ENCODE measurements at regions not wholly inside any gene's neighbourhood (a gene's known extent, or its start where the extent isn't known, plus 50 kb on each side); places are given as distances from the start of the nearest gene placed in this dataset.
"Not testable (repeated sequence)": the region's sequence is repeated elsewhere in the genome, so short reads cannot be mapped to it uniquely, and the experiment has no call there.

DNA sequence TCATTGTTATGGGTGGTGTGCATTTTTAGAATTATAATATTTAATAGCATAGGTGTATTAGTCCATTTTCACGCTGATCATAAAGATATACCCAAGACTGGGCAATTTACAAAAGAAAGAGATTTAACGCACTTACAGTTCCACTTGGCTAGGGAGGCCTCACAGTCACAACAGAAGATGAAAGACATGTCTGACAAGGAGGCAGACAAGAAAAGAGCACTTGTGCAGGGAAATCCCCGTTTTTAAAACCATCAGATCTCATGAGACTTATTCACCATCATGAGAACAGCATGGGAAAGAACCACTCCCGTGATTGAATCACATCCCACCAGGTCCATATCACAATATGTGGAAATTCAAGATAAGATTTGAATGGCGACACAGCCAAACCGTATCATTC is 283.4 kb downstream of the ZFY start:
- TF ChIP-seq, protein P1, sequence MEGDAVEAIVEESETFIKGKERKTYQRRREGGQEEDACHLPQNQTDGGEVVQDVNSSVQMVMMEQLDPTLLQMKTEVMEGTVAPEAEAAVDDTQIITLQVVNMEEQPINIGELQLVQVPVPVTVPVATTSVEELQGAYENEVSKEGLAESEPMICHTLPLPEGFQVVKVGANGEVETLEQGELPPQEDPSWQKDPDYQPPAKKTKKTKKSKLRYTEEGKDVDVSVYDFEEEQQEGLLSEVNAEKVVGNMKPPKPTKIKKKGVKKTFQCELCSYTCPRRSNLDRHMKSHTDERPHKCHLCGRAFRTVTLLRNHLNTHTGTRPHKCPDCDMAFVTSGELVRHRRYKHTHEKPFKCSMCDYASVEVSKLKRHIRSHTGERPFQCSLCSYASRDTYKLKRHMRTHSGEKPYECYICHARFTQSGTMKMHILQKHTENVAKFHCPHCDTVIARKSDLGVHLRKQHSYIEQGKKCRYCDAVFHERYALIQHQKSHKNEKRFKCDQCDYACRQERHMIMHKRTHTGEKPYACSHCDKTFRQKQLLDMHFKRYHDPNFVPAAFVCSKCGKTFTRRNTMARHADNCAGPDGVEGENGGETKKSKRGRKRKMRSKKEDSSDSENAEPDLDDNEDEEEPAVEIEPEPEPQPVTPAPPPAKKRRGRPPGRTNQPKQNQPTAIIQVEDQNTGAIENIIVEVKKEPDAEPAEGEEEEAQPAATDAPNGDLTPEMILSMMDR (IDR thresholded peaks at IDR 0.05): not testable (repeated sequence)
- not testable (repeated sequence) for TF ChIP-seq POLR2A, EP300, POLR2AphosphoS5 (IDR thresholded peaks at IDR 0.05)

All from suprapubic skin (tissue), 4 donors.